ENCODE measurements at regions not wholly inside any gene's neighbourhood (a gene's known extent, or its start where the extent isn't known, plus 50 kb on each side); places are given as distances from the start of the nearest gene placed in this dataset.

- Histone ChIP-seq H3K4me3 (no peak overlapping the region), H3K4me1 (no peaks in the 10 kb centered on the region), H3K9me3 (no peaks in the 10 kb centered on the region), H3K27ac (no peak overlapping the region), H3K27me3 (no peaks in the 10 kb centered on the region), H3K36me3 (no peaks in the 10 kb centered on the region)
- DNase-seq, result no peak
- TF ChIP-seq CTCF (IDR thresholded peaks at IDR 0.05) (no peak), POLR2A (IDR thresholded peaks at IDR 0.05) (no peak)
Observed at GRCh38 chr21:27412530-27412929, 445.6 kb upstream of the ADAMTS5 start.

- no peaks in the 10 kb centered on the region for H3K4me1 ChIP-seq
- H3K27me3 ChIP-seq, result no peaks in the 10 kb centered on the region
- H3K36me3 ChIP-seq, result no peaks in the 10 kb centered on the region
- no peaks in the 10 kb centered on the region for H3K9me3 ChIP-seq
- no peak for DNase-seq
- no peak overlapping the region for H3K27ac ChIP-seq
- H3K4me3 ChIP-seq, result no peak overlapping the region
- TF ChIP-seq CTCF (IDR thresholded peaks at IDR 0.05) (no peak), POLR2A (IDR thresholded peaks at IDR 0.05) (no peak)
Observed at GRCh38 chr21:27408826-27409225, 441.9 kb upstream of the ADAMTS5 start.

- no peak overlapping the region for H3K4me3 ChIP-seq
- H3K36me3 ChIP-seq, result no peaks in the 10 kb centered on the region
- DNase-seq, result no peak
- H3K9me3 ChIP-seq, result no peaks in the 10 kb centered on the region
- H3K27ac ChIP-seq, result no peak overlapping the region
- H3K27me3 ChIP-seq, result no peaks in the 10 kb centered on the region
- TF ChIP-seq CTCF (IDR thresholded peaks at IDR 0.05), result no peak
- TF ChIP-seq POLR2A (IDR thresholded peaks at IDR 0.05), result no peak
- no peaks in the 10 kb centered on the region for H3K4me1 ChIP-seq
Observed at GRCh38 chr21:27407271-27407670, 440.4 kb upstream of the ADAMTS5 start.

- Histone ChIP-seq H3K4me3 (no peak overlapping the region), H3K36me3 (no peaks in the 10 kb centered on the region), H3K9me3 (no peaks in the 10 kb centered on the region), H3K27ac (no peak overlapping the region), H3K4me1 (no peaks in the 10 kb centered on the region), H3K27me3 (no peaks in the 10 kb centered on the region)
- DNase-seq, result no peak
- TF ChIP-seq CTCF (IDR thresholded peaks at IDR 0.05) (no peak), POLR2A (IDR thresholded peaks at IDR 0.05) (no peak)
Observed at GRCh38 chr21:27406300-27407009, 439.6 kb upstream of the ADAMTS5 start.

- Histone ChIP-seq H3K27me3 (no peaks in the 10 kb centered on the region), H3K27ac (no peak overlapping the region), H3K4me1 (no peaks in the 10 kb centered on the region), H3K9me3 (no peaks in the 10 kb centered on the region), H3K36me3 (no peaks in the 10 kb centered on the region), H3K4me3 (no peak overlapping the region)
- no peak for DNase-seq
- no peak for TF ChIP-seq POLR2A (IDR thresholded peaks at IDR 0.05)
- TF ChIP-seq CTCF (IDR thresholded peaks at IDR 0.05), result no peak
Observed at GRCh38 chr21:27403011-27403410, 436.1 kb upstream of the ADAMTS5 start.

GRCh38 chr21:27400045-27400444 lies 433.2 kb upstream of the ADAMTS5 start:
- H3K9me3 ChIP-seq, result no peaks in the 10 kb centered on the region
- no peak overlapping the region for H3K27ac ChIP-seq
- TF ChIP-seq CTCF (IDR thresholded peaks at IDR 0.05) (no peak), POLR2A (IDR thresholded peaks at IDR 0.05) (no peak)
- DNase-seq, result no peak
- no peaks in the 10 kb centered on the region for H3K36me3 ChIP-seq
- H3K4me3 ChIP-seq, result no peak overlapping the region
- H3K4me1 ChIP-seq, result no peaks in the 10 kb centered on the region
- no peaks in the 10 kb centered on the region for H3K27me3 ChIP-seq
